H7 (cell line): ENCODE measurements at regions not wholly inside any gene's neighbourhood (a gene's known extent, or its start where the extent isn't known, plus 50 kb on each side); places are given as distances from the start of the nearest gene placed in this dataset.
"Not testable (repeated sequence)": the region's sequence is repeated elsewhere in the genome, so short reads cannot be mapped to it uniquely, and the experiment has no call there.

Experiments used
- DNase-seq: peaks from one replicate; pipeline ENCODE4 v3.0.0; 2012
- H3K27me3 ChIP-seq: 2 replicates; pipeline ENCODE4 v1.6.0; 2011; ENCODE audit warnings: mild to moderate bottlenecking, low read length; ENCODE audit not compliant: control insufficient read depth, insufficient read depth
- H3K36me3 ChIP-seq: replicated peaks from 2 replicates; pipeline ENCODE4 v1.5.1; 2011; ENCODE audit warnings: low read length; ENCODE audit not compliant: control insufficient read depth, insufficient read depth
- H3K4me3 ChIP-seq: 2 replicates; pipeline ENCODE4 v1.5.1; 2011; ENCODE audit warnings: low read depth, mild to moderate bottlenecking, control low read depth, low read length, moderate library complexity; ENCODE audit not compliant: insufficient read depth

GRCh38 chr2:97431169-97431725 is 158.4 kb downstream of the ANKRD36B start:
- not testable (repeated sequence) for H3K27me3 ChIP-seq, H3K36me3 ChIP-seq, DNase-seq, H3K4me3 ChIP-seq

GRCh38 chr2:97422376-97422775 is 167.3 kb downstream of the ANKRD36B start:
- not testable (repeated sequence) for DNase-seq

GRCh38 chr2:97406340-97406739 is 183.3 kb downstream of the ANKRD36B start:
- not testable (repeated sequence) for H3K27me3 ChIP-seq, DNase-seq, H3K36me3 ChIP-seq, H3K4me3 ChIP-seq

More at GRCh38 chr2:97422376-97422775, 167.3 kb downstream of the ANKRD36B start:
- H3K27me3 ChIP-seq, H3K4me3 ChIP-seq, H3K36me3 ChIP-seq: not testable (repeated sequence)

- DNase-seq, H3K4me3 ChIP-seq, H3K27me3 ChIP-seq, H3K36me3 ChIP-seq: not testable (repeated sequence)
Observed at GRCh38 chr2:97405172-97405737, 184.4 kb downstream of the ANKRD36B start.

- H3K27me3 ChIP-seq, H3K36me3 ChIP-seq, H3K4me3 ChIP-seq, DNase-seq: not testable (repeated sequence)
Observed at GRCh38 chr2:97402678-97403077, 187.0 kb downstream of the ANKRD36B start.

- not testable (repeated sequence) for H3K27me3 ChIP-seq, H3K36me3 ChIP-seq, DNase-seq, H3K4me3 ChIP-seq
Observed at GRCh38 chr2:97395691-97396090, 194.0 kb downstream of the ANKRD36B start.

GRCh38 chr2:97385803-97386202 is 203.9 kb downstream of the ANKRD36B start:
- not testable (repeated sequence) for DNase-seq, H3K36me3 ChIP-seq, H3K27me3 ChIP-seq, H3K4me3 ChIP-seq

GRCh38 chr2:97375913-97376312 is 213.8 kb downstream of the ANKRD36B start:
- not testable (repeated sequence) for H3K27me3 ChIP-seq, H3K4me3 ChIP-seq, H3K36me3 ChIP-seq, DNase-seq

GRCh38 chr2:97374426-97374825 is 215.3 kb downstream of the ANKRD36B start:
- not testable (repeated sequence) for DNase-seq, H3K4me3 ChIP-seq, H3K36me3 ChIP-seq, H3K27me3 ChIP-seq

- not testable (repeated sequence) for DNase-seq, H3K27me3 ChIP-seq, H3K4me3 ChIP-seq, H3K36me3 ChIP-seq
Observed at GRCh38 chr2:97363159-97363558, 226.5 kb downstream of the ANKRD36B start.

- H3K36me3 ChIP-seq: no peaks in the 10 kb centered on the region
- H3K27me3 ChIP-seq: no peaks in the 10 kb centered on the region
- peak; percentile 19 for DNase-seq
- H3K4me3 ChIP-seq: no peak overlapping the region
Observed at GRCh38 chr2:97359861-97360584, 229.7 kb downstream of the ANKRD36B start.

- Histone ChIP-seq H3K36me3 (no peaks in the 10 kb centered on the region), H3K27me3 (no peaks in the 10 kb centered on the region), H3K4me3 (no peak overlapping the region)
- DNase-seq: peak; percentile 16
Observed at GRCh38 chr2:97355887-97356286, 233.8 kb downstream of the ANKRD36B start.

- no peaks in the 10 kb centered on the region for H3K27me3 ChIP-seq
- H3K4me3 ChIP-seq: no peak overlapping the region
- DNase-seq: no peak
- no peaks in the 10 kb centered on the region for H3K36me3 ChIP-seq
Observed at GRCh38 chr2:97355176-97355575, 234.5 kb downstream of the ANKRD36B start.

GRCh38 chr2:97354576-97354975 is 235.1 kb downstream of the ANKRD36B start:
- Histone ChIP-seq H3K27me3 (no peaks in the 10 kb centered on the region), H3K36me3 (no peaks in the 10 kb centered on the region), H3K4me3 (no peak overlapping the region)
- DNase-seq: no peak

GRCh38 chr2:97348841-97349240 is 235.9 kb downstream of the ANKRD36 start:
- no peak for DNase-seq
- no peaks in the 10 kb centered on the region for H3K27me3 ChIP-seq
- H3K36me3 ChIP-seq: no peaks in the 10 kb centered on the region
- no peak overlapping the region for H3K4me3 ChIP-seq
